ENCODE measurements at regions not wholly inside any gene's neighbourhood (a gene's known extent, or its start where the extent isn't known, plus 50 kb on each side); places are given as distances from the start of the nearest gene placed in this dataset.

DNA sequence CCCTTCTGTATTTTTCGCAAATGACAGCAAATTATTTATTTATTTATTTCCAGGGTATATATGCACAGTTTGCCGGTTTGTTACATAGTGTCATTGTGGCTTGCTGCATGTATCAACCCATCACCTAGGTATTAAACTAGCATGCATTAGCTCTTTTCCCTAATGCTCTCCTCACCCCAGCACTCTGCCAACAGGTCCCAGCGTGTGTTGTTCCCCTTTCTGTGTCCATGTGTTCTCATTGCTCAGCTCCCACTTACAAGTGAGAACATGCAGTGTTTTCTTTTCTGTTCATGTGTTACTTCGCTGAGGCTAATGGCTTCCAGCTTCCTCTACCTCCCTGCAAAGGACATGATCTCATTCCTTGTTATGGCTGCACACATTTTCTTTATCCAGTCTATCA is 592.3 kb downstream of the TRIB2 start:
- POLR2A ChIA-PET: no interaction called here

More for the DNA sequence above, 592.3 kb downstream of the TRIB2 start:
- H3K36me3 ChIP-seq (ENCODE audit: control insufficient read depth in 2 of 2, extremely low read depth in 1 of 2, insufficient read depth in 2 of 2, low read length in 2 of 2): no peaks in the 10 kb centered on the region
- H3K4me2 ChIP-seq (ENCODE audit: insufficient read depth, low read length): no peak overlapping the region
- FAIRE-seq (no peak), DNase-seq (ENCODE audit: low read depth, low spot score) (no peak)
- intact Hi-C loops (cut with micrococcal nuclease): no loop called here
- dilution Hi-C loops (cut with MboI; ENCODE audit: extremely low pct_ligation_motif_present, low sequenced_read_pairs): no loop called here
- peaks cover 3% of the 10 kb centered on the region for H3K9me3 ChIP-seq (replicated peaks; ENCODE audit: control insufficient read depth, insufficient read depth, low read length)
- BruUV-seq (replicated peaks): no TSS peak
- H2AFZ ChIP-seq (ENCODE audit: low read depth, low read length): no peak overlapping the region
- no peak overlapping the region for H3K27ac ChIP-seq (ENCODE audit: insufficient read depth, low read depth, low read length)
- no peaks in the 10 kb centered on the region for H3K4me1 ChIP-seq (ENCODE audit: control insufficient read depth, extremely low read depth, insufficient read depth, low read length)
- TF ChIP-seq POLR2AphosphoS5 (IDR thresholded peaks at IDR 0.05; ENCODE audit: insufficient read depth, low read depth, low read length): no peak
- no peak for TF ChIP-seq CTCF (IDR thresholded peaks at IDR 0.05; ENCODE audit: extremely low read depth in 1 of 2, insufficient read depth in 1 of 2, low read depth in 1 of 2, low read length in 2 of 2)
- TF ChIP-seq JUN (IDR thresholded peaks at IDR 0.05; ENCODE audit: borderline replicate concordance, insufficient read depth, insufficient read length, low read depth): no peak
- TF ChIP-seq GATA2 (IDR thresholded peaks at IDR 0.05; ENCODE audit: insufficient read depth, insufficient read length, low read depth, low read length): no peak
- no peak for TF ChIP-seq MYC (IDR thresholded peaks at IDR 0.05; ENCODE audit: low read depth, low read length)
- no peak for TF ChIP-seq FOS (IDR thresholded peaks at IDR 0.05; ENCODE audit: borderline replicate concordance, insufficient read depth, low read length)
- TF ChIP-seq EZH2 (IDR thresholded peaks at IDR 0.05; ENCODE audit: borderline replicate concordance, low read depth, low read length, severe bottlenecking): no peak
- no peak for TF ChIP-seq POLR2A (IDR thresholded peaks at IDR 0.05; ENCODE audit: low read depth, low read length)
- TF ChIP-seq, protein P1, sequence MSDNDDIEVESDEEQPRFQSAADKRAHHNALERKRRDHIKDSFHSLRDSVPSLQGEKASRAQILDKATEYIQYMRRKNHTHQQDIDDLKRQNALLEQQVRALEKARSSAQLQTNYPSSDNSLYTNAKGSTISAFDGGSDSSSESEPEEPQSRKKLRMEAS (IDR thresholded peaks at IDR 0.05; ENCODE audit: insufficient read depth, insufficient read length): no peak
- H4K20me1 ChIP-seq (replicated peaks; ENCODE audit: control insufficient read depth, extremely low read depth, insufficient read depth, low read length): no peaks in the 10 kb centered on the region
- H3K4me3 ChIP-seq (replicated peaks in 1 of 3; ENCODE audit: insufficient read depth in 1 of 3, low read depth in 1 of 3, low read length in 3 of 3): no peak overlapping the region
- CTCF ChIA-PET: no interaction called here
- H3K9ac ChIP-seq (replicated peaks; ENCODE audit: extremely low read depth, insufficient read depth, low read length): no peak overlapping the region
- no peaks in the 10 kb centered on the region for H3K9me1 ChIP-seq (replicated peaks; ENCODE audit: control insufficient read depth, extremely low read depth, insufficient read depth, low read length)
- H3K79me2 ChIP-seq (ENCODE audit: control insufficient read depth, insufficient read depth, low read length): no peaks in the 10 kb centered on the region
- H3K27me3 ChIP-seq (ENCODE audit: control insufficient read depth in 2 of 2, insufficient read depth in 2 of 2, low read length in 2 of 2): no peaks in the 10 kb centered on the region

Measured in endothelial cell of umbilical vein (primary cell).